B cell (primary cell): ENCODE measurements at regions not wholly inside any gene's neighbourhood (a gene's known extent, or its start where the extent isn't known, plus 50 kb on each side); places are given as distances from the start of the nearest gene placed in this dataset.

Experiments
- EZH2 ChIP-seq: IDR thresholded peaks from 2 replicates; pipeline ENCODE4 v1.6.1; 2012; ENCODE audit warnings: borderline replicate concordance, low read depth, mild to moderate bottlenecking, moderate library complexity, low read length; ENCODE audit not compliant: insufficient read depth, poor library complexity, severe bottlenecking
- TF ChIP-seq, protein P1 (sequence below): fragments of 200-600 bp; IDR thresholded peaks from one replicate; pipeline ENCODE4 v1.8.0; 2022; ENCODE audit warnings: antibody characterized with exemption, mild to moderate bottlenecking

DNA sequence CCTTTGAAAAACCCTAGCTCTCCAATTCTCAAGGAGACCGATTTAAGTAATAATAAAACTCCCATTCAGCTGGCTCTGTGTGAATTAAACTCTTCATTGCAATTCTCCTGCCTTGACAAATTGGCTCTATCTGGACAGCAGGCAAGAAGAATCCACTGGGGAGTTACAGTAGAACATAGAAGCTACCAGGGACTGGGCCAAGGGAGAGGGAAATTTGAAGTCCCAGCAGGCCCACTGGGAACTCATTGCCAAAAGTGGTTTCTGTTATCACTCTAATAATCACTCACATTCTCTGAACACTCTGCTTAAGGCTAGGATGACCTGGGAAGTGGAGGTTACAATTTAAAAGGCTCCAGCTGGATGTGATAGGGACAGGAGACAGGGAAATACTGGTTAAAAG is 384.5 kb upstream of the CCDC196 start:
- TF ChIP-seq, protein P1, sequence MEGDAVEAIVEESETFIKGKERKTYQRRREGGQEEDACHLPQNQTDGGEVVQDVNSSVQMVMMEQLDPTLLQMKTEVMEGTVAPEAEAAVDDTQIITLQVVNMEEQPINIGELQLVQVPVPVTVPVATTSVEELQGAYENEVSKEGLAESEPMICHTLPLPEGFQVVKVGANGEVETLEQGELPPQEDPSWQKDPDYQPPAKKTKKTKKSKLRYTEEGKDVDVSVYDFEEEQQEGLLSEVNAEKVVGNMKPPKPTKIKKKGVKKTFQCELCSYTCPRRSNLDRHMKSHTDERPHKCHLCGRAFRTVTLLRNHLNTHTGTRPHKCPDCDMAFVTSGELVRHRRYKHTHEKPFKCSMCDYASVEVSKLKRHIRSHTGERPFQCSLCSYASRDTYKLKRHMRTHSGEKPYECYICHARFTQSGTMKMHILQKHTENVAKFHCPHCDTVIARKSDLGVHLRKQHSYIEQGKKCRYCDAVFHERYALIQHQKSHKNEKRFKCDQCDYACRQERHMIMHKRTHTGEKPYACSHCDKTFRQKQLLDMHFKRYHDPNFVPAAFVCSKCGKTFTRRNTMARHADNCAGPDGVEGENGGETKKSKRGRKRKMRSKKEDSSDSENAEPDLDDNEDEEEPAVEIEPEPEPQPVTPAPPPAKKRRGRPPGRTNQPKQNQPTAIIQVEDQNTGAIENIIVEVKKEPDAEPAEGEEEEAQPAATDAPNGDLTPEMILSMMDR, result no peak
- no peak for TF ChIP-seq EZH2
